ENCODE measurements at regions not wholly inside any gene's neighbourhood (a gene's known extent, or its start where the extent isn't known, plus 50 kb on each side); places are given as distances from the start of the nearest gene placed in this dataset.

- TF ChIP-seq EZH2 (IDR thresholded peaks at IDR 0.05; ENCODE audit: insufficient read depth, poor library complexity, severe bottlenecking) (no peak), EZH2phosphoT487 (IDR thresholded peaks at IDR 0.05; ENCODE audit: insufficient read depth, low read depth) (no peak)
These were observed 175.5 kb upstream of the CASK start for GRCh38 chrX:42098900-42099299.

Data from GM23248 (cell line).